ENCODE measurements at regions not wholly inside any gene's neighbourhood (a gene's known extent, or its start where the extent isn't known, plus 50 kb on each side); places are given as distances from the start of the nearest gene placed in this dataset.

DNA sequence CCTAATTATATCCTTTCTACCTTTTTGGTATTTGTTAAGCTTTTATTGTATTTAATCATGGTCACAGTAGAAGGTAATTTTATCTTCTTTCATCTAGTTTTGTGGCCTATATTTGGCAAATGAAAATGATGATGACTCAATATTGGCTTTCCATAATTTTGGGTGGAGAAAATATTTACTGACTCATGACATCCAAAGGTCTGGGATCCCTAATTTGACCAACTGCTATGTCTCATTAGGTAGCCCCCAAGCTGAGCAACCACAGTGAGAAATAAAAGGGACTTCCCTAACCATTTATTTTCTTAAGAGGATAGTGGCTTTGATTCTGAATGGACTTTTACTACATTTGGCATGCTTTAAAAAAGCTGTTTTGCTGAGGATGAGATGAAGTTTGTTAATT, 289.5 kb downstream of the RMST start:
- H3K4me3 ChIP-seq (ENCODE audit: low read depth, low read length, poor library complexity, severe bottlenecking) = no peak overlapping the region
- H3F3A ChIP-seq (ENCODE audit: insufficient read depth, low read length) = no peaks in the 10 kb centered on the region
- H3K36me3 ChIP-seq (ENCODE audit: insufficient read depth, low read length) = no peaks in the 10 kb centered on the region
- no peak overlapping the region for H3K9ac ChIP-seq (ENCODE audit: low read length)
- no peaks in the 10 kb centered on the region for H3K4me1 ChIP-seq (ENCODE audit: insufficient read depth, low read length, severe bottlenecking)
- H4K20me1 ChIP-seq (ENCODE audit: insufficient read depth, low read length) = no peaks in the 10 kb centered on the region
- H3K79me2 ChIP-seq (ENCODE audit: insufficient read depth, low read length) = no peaks in the 10 kb centered on the region
- H3K27ac ChIP-seq (ENCODE audit: low read depth, low read length, poor library complexity, severe bottlenecking) = no peak overlapping the region
- no peak for TF ChIP-seq EZH2 (IDR thresholded peaks at IDR 0.05; ENCODE audit: borderline replicate concordance, low read length)
- TF ChIP-seq, protein P1, sequence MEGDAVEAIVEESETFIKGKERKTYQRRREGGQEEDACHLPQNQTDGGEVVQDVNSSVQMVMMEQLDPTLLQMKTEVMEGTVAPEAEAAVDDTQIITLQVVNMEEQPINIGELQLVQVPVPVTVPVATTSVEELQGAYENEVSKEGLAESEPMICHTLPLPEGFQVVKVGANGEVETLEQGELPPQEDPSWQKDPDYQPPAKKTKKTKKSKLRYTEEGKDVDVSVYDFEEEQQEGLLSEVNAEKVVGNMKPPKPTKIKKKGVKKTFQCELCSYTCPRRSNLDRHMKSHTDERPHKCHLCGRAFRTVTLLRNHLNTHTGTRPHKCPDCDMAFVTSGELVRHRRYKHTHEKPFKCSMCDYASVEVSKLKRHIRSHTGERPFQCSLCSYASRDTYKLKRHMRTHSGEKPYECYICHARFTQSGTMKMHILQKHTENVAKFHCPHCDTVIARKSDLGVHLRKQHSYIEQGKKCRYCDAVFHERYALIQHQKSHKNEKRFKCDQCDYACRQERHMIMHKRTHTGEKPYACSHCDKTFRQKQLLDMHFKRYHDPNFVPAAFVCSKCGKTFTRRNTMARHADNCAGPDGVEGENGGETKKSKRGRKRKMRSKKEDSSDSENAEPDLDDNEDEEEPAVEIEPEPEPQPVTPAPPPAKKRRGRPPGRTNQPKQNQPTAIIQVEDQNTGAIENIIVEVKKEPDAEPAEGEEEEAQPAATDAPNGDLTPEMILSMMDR (IDR thresholded peaks at IDR 0.05; ENCODE audit: low read length) = no peak
- no peaks in the 10 kb centered on the region for H3K9me3 ChIP-seq (ENCODE audit: low read length)
- no peaks in the 10 kb centered on the region for H3K27me3 ChIP-seq (ENCODE audit: insufficient read depth, low read length)
- H3K4me2 ChIP-seq (ENCODE audit: low read length) = no peak overlapping the region
- no peaks in the 10 kb centered on the region for H3K9me2 ChIP-seq (ENCODE audit: low read depth, low read length)
- H2AFZ ChIP-seq (ENCODE audit: low read length) = no peak overlapping the region

- Histone ChIP-seq H3K36me3 (ENCODE audit: insufficient read depth, low read length) (no peaks in the 10 kb centered on the region), H3K79me2 (ENCODE audit: insufficient read depth, low read length) (no peaks in the 10 kb centered on the region), H3K4me1 (ENCODE audit: insufficient read depth, low read length, severe bottlenecking) (no peaks in the 10 kb centered on the region), H3K4me2 (ENCODE audit: low read length) (no peak overlapping the region), H3K9ac (ENCODE audit: low read length) (no peak overlapping the region), H3F3A (ENCODE audit: insufficient read depth, low read length) (no peaks in the 10 kb centered on the region), H3K4me3 (ENCODE audit: low read depth, low read length, poor library complexity, severe bottlenecking) (no peak overlapping the region), H3K27me3 (ENCODE audit: insufficient read depth, low read length) (no peaks in the 10 kb centered on the region), H3K9me3 (ENCODE audit: low read length) (no peaks in the 10 kb centered on the region), H3K9me2 (ENCODE audit: low read depth, low read length) (no peaks in the 10 kb centered on the region), H2AFZ (ENCODE audit: low read length) (no peak overlapping the region), H4K20me1 (ENCODE audit: insufficient read depth, low read length) (no peaks in the 10 kb centered on the region), H3K27ac (ENCODE audit: low read depth, low read length, poor library complexity, severe bottlenecking) (no peak overlapping the region)
- no peak for TF ChIP-seq EZH2 (IDR thresholded peaks at IDR 0.05; ENCODE audit: borderline replicate concordance, low read length)
- TF ChIP-seq, protein P1 (IDR thresholded peaks at IDR 0.05; ENCODE audit: low read length) = no peak
Measured at GRCh38 chr12:97753332-97753731, 290.7 kb downstream of the RMST start.

DNA sequence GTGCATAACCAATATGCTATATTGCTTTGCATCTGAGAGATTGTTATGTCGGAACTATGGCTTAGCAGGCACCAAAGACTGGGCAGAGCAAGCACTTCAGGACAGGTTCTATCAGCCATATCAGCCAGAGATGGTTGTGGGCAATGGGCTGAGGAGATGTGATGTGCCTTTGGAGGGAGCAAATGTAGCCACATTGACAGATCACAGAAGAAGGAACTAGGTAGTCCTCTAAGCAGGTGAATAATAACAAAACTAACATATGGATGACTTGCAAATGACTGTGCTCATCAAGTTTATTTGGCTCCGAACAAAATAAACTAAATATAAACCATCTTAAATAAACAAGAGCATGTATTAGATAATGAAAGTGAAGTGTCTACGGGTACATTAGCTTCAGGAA, 291.7 kb downstream of the RMST start:
- Histone ChIP-seq H2AFZ (ENCODE audit: low read length) (no peak overlapping the region), H3K9ac (ENCODE audit: low read length) (no peak overlapping the region)

More for the DNA sequence above, 291.7 kb downstream of the RMST start:
- no peaks in the 10 kb centered on the region for H3F3A ChIP-seq (ENCODE audit: insufficient read depth, low read length)
- no peaks in the 10 kb centered on the region for H3K36me3 ChIP-seq (ENCODE audit: insufficient read depth, low read length)
- no peaks in the 10 kb centered on the region for H4K20me1 ChIP-seq (ENCODE audit: insufficient read depth, low read length)
- TF ChIP-seq, protein P1 (IDR thresholded peaks at IDR 0.05; ENCODE audit: low read length) = no peak
- TF ChIP-seq EZH2 (IDR thresholded peaks at IDR 0.05; ENCODE audit: borderline replicate concordance, low read length) = no peak
- no peaks in the 10 kb centered on the region for H3K9me2 ChIP-seq (ENCODE audit: low read depth, low read length)
- no peaks in the 10 kb centered on the region for H3K27me3 ChIP-seq (ENCODE audit: insufficient read depth, low read length)
- no peak overlapping the region for H3K4me2 ChIP-seq (ENCODE audit: low read length)
- H3K79me2 ChIP-seq (ENCODE audit: insufficient read depth, low read length) = no peaks in the 10 kb centered on the region
- H3K9me3 ChIP-seq (ENCODE audit: low read length) = no peaks in the 10 kb centered on the region
- no peak overlapping the region for H3K27ac ChIP-seq (ENCODE audit: low read depth, low read length, poor library complexity, severe bottlenecking)
- H3K4me1 ChIP-seq (ENCODE audit: insufficient read depth, low read length, severe bottlenecking) = no peaks in the 10 kb centered on the region
- no peak overlapping the region for H3K4me3 ChIP-seq (ENCODE audit: low read depth, low read length, poor library complexity, severe bottlenecking)
